PFSK-1 (cell line): ENCODE measurements at regions not wholly inside any gene's neighbourhood (a gene's known extent, or its start where the extent isn't known, plus 50 kb on each side); places are given as distances from the start of the nearest gene placed in this dataset.

Source experiments
- FOXP2 ChIP-seq: optimal IDR thresholded peaks from 2 replicates; pipeline ENCODE3; 2011; ENCODE audit warnings: borderline replicate concordance, control low read depth, inconsistent platforms; ENCODE audit not compliant: insufficient read depth; ENCODE audit errors: extremely low read length, extremely low read depth
- POLR2AphosphoS5 ChIP-seq: IDR thresholded peaks from 2 replicates; pipeline ENCODE4 v1.6.1; 2012; ENCODE audit warnings: low read depth, mild to moderate bottlenecking, control low read depth, low read length, moderate library complexity
- REST ChIP-seq, 2 experiments: IDR thresholded peaks; 2 replicates each; pipeline versions ENCODE4 v1.6.1 to v1.8.0; 2011 to 2012; ENCODE audit warnings: low read depth in 2 of 2, low read length in 2 of 2, control low read depth in 1 of 2, inconsistent platforms in 1 of 2, mild to moderate bottlenecking in 1 of 2, moderate library complexity in 1 of 2; ENCODE audit not compliant: insufficient read depth in 1 of 2
- SIN3A ChIP-seq: IDR thresholded peaks from 2 replicates; pipeline ENCODE4 v1.6.1; 2012; ENCODE audit warnings: mild to moderate bottlenecking, low read length, moderate library complexity, borderline replicate concordance; ENCODE audit not compliant: insufficient read depth
- TAF1 ChIP-seq: IDR thresholded peaks from 2 replicates; pipeline ENCODE4 v1.6.1; 2012; ENCODE audit warnings: low read length, control low read depth, borderline replicate concordance; ENCODE audit not compliant: insufficient read depth

- TF ChIP-seq POLR2AphosphoS5 (no peak), REST (IDR thresholded peaks at IDR 0.05; ENCODE audit: insufficient read depth in 1 of 2, low read depth in 2 of 2, low read length in 2 of 2) (no peak), TAF1 (no peak), SIN3A (no peak), FOXP2 (no peak)
Measured at GRCh38 chr17:68661265-68662036, 60.3 kb upstream of the FAM20A start.
